Mesodermal cell (in vitro differentiated cells): ENCODE measurements at regions not wholly inside any gene's neighbourhood (a gene's known extent, or its start where the extent isn't known, plus 50 kb on each side); places are given as distances from the start of the nearest gene placed in this dataset.
A peak's percentile ranks its signal among the peaks of the same experiment; 100 is the strongest.

Source experiments
- H3K27ac ChIP-seq: 2 replicates; pipeline ENCODE4 v1.7.0; 2013; ENCODE audit warnings: mild to moderate bottlenecking, low read depth, low read length, moderate library complexity; ENCODE audit not compliant: severe bottlenecking
- H3K36me3 ChIP-seq: 2 replicates; pipeline ENCODE4 v1.7.1; 2013; ENCODE audit warnings: mild to moderate bottlenecking, low read length, moderate library complexity; ENCODE audit not compliant: control insufficient read depth, insufficient read depth
- H3K4me1 ChIP-seq: one replicate; pipeline ENCODE4 v1.7.1; 2013; ENCODE audit warnings: mild to moderate bottlenecking, low read length; ENCODE audit not compliant: insufficient read depth, control insufficient read depth, poor library complexity, severe bottlenecking
- H3K4me3 ChIP-seq: 2 replicates; pipeline ENCODE4 v1.7.0; 2013; ENCODE audit warnings: low read length, control low read depth, mild to moderate bottlenecking; ENCODE audit not compliant: insufficient read depth, poor library complexity, severe bottlenecking; ENCODE audit errors: extremely low read depth
- H3K9me3 ChIP-seq: 2 replicates; pipeline ENCODE4 v1.7.1; 2013; ENCODE audit warnings: mild to moderate bottlenecking, low read length, moderate library complexity; ENCODE audit not compliant: control insufficient read depth
- WGBS, 2 experiments: methylation state at CpG; one replicate each; pipeline ENCODE4 v1.1.5; 2013; ENCODE audit warnings: missing lambda C conversion rate in 2 of 2; ENCODE audit not compliant: insufficient coverage in 2 of 2; 5-methylcytosine and 5-hydroxymethylcytosine counted together

- Histone ChIP-seq H3K9me3 (no peaks in the 10 kb centered on the region), H3K36me3 (no peaks in the 10 kb centered on the region), H3K27ac (peak overlapping the region; percentile 71), H3K4me3 (no peak overlapping the region), H3K4me1 (peaks cover 42% of the 10 kb centered on the region)
- 86 to 88% methylated on average over 1 of the region's 2 CpGs for WGBS, 2 experiments
Observed at GRCh38 chr4:140256941-140257340, 103.0 kb upstream of the MAML3 start.

GRCh38 chr4:140256335-140256734 is 102.4 kb upstream of the MAML3 start:
- no peaks in the 10 kb centered on the region for H3K36me3 ChIP-seq
- H3K4me1 ChIP-seq, result peaks cover 43% of the 10 kb centered on the region
- 86% methylated on average over 1 of the region's 2 CpGs; no CpG with 5 or more reads in 1 of the 2 experiments for WGBS, 2 experiments
- no peak overlapping the region for H3K4me3 ChIP-seq
- no peak overlapping the region for H3K27ac ChIP-seq
- no peaks in the 10 kb centered on the region for H3K9me3 ChIP-seq

- Histone ChIP-seq H3K4me1 (peaks cover 43% of the 10 kb centered on the region), H3K4me3 (no peak overlapping the region), H3K27ac (no peak overlapping the region), H3K9me3 (no peaks in the 10 kb centered on the region), H3K36me3 (no peaks in the 10 kb centered on the region)
- WGBS, 2 experiments, result 75 to 100% methylated on average over 1 of the region's 1 CpG
Observed at GRCh38 chr4:140255927-140256326, 101.9 kb upstream of the MAML3 start.

GRCh38 chr4:140255467-140255866 is 101.5 kb upstream of the MAML3 start:
- Histone ChIP-seq H3K9me3 (no peaks in the 10 kb centered on the region), H3K4me1 (peaks cover 42% of the 10 kb centered on the region), H3K27ac (peak overlapping the region; percentile 67), H3K36me3 (no peaks in the 10 kb centered on the region), H3K4me3 (no peak overlapping the region)
- WGBS, 2 experiments, result 100% methylated on average over 2 of the region's 5 CpGs; no CpG with 5 or more reads in 1 of the 2 experiments

- H3K9me3 ChIP-seq, result no peaks in the 10 kb centered on the region
- 83 to 94% methylated on average over 2 of the region's 2 CpGs for WGBS, 2 experiments
- H3K4me1 ChIP-seq, result peaks cover 36% of the 10 kb centered on the region
- H3K4me3 ChIP-seq, result no peak overlapping the region
- peak overlapping the region; percentile 67 for H3K27ac ChIP-seq
- no peaks in the 10 kb centered on the region for H3K36me3 ChIP-seq
Observed at GRCh38 chr4:140254651-140255299, 100.8 kb upstream of the MAML3 start.

GRCh38 chr4:140253556-140254027 is 99.6 kb upstream of the MAML3 start:
- H3K27ac ChIP-seq, result peak overlapping the region; percentile 67
- no peaks in the 10 kb centered on the region for H3K9me3 ChIP-seq
- H3K4me3 ChIP-seq, result no peak overlapping the region
- H3K4me1 ChIP-seq, result peaks cover 39% of the 10 kb centered on the region
- H3K36me3 ChIP-seq, result no peaks in the 10 kb centered on the region
- WGBS, 2 experiments, result 62% methylated on average over 7 of the region's 8 CpGs

- peaks cover 39% of the 10 kb centered on the region for H3K4me1 ChIP-seq
- H3K36me3 ChIP-seq, result no peaks in the 10 kb centered on the region
- peak overlapping the region; percentile 29 for H3K4me3 ChIP-seq
- WGBS, 2 experiments, result 1 to 2% methylated on average over 35 to 49 of the region's 72 CpGs
- H3K27ac ChIP-seq, result peak overlapping the region; percentile 79
- H3K9me3 ChIP-seq, result no peaks in the 10 kb centered on the region
Observed at GRCh38 chr4:140252742-140253555, 99.0 kb upstream of the MAML3 start.

GRCh38 chr4:140252141-140252741 is 98.3 kb upstream of the MAML3 start:
- WGBS, 2 experiments, result 23 to 31% methylated on average over 17 to 18 of the region's 19 CpGs
- no peaks in the 10 kb centered on the region for H3K9me3 ChIP-seq
- H3K4me1 ChIP-seq, result peaks cover 34% of the 10 kb centered on the region
- H3K4me3 ChIP-seq, result peak overlapping the region; percentile 29
- peak overlapping the region; percentile 79 for H3K27ac ChIP-seq
- H3K36me3 ChIP-seq, result no peaks in the 10 kb centered on the region

GRCh38 chr4:140251571-140251970 is 97.6 kb upstream of the MAML3 start:
- no peaks in the 10 kb centered on the region for H3K9me3 ChIP-seq
- H3K27ac ChIP-seq, result no peak overlapping the region
- H3K36me3 ChIP-seq, result no peaks in the 10 kb centered on the region
- 80 to 91% methylated on average over 2 to 4 of the region's 5 CpGs for WGBS, 2 experiments
- H3K4me3 ChIP-seq, result no peak overlapping the region
- peaks cover 32% of the 10 kb centered on the region for H3K4me1 ChIP-seq

GRCh38 chr4:140250989-140251552 is 97.1 kb upstream of the MAML3 start:
- WGBS, 2 experiments, result 83 to 96% methylated on average over 4 of the region's 4 CpGs
- H3K4me3 ChIP-seq, result no peak overlapping the region
- H3K36me3 ChIP-seq, result no peaks in the 10 kb centered on the region
- no peak overlapping the region for H3K27ac ChIP-seq
- no peaks in the 10 kb centered on the region for H3K9me3 ChIP-seq
- H3K4me1 ChIP-seq, result peaks cover 32% of the 10 kb centered on the region
